ENCODE measurements at regions not wholly inside any gene's neighbourhood (a gene's known extent, or its start where the extent isn't known, plus 50 kb on each side); places are given as distances from the start of the nearest gene placed in this dataset.

- DNase-seq (ENCODE audit: low read depth): no peak
- no peak for TF ChIP-seq CTCF (IDR thresholded peaks at IDR 0.05; ENCODE audit: insufficient read depth, low read depth, low read length, missing control alignments)
Measured at GRCh38 chr12:90502070-90502469, 452.9 kb downstream of the CCER1 start.

DNA sequence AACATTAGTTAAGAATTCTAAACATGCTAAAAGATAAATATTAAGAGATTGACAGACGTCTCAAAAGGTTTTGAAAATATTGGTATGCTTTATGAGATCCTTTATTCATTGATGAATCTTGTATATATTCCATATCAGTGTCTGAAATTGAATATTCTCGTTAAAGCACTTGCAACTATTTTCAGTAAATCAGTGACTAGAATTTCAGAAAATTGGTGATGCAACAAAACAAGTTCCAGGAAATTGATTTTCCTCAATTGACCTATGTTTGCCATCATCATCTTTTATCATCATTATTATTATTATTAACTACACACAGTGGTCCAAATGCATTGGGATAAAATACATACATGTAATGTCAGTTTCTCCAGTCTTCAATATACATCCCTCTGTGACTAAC is 453.6 kb downstream of the CCER1 start:
- H3K4me3 ChIP-seq (ENCODE audit: low read length): no peak overlapping the region
- DNase-seq (ENCODE audit: low read depth): no peak
- TF ChIP-seq CTCF (IDR thresholded peaks at IDR 0.05; ENCODE audit: insufficient read depth, low read depth, low read length, missing control alignments): no peak

More at GRCh38 chr12:90502070-90502469, 452.9 kb downstream of the CCER1 start:
- H3K4me3 ChIP-seq (ENCODE audit: low read length): no peak overlapping the region

GRCh38 chr12:90499795-90500194 is 455.2 kb downstream of the CCER1 start:
- no peak for TF ChIP-seq CTCF (IDR thresholded peaks at IDR 0.05; ENCODE audit: insufficient read depth, low read depth, low read length, missing control alignments)
- no peak overlapping the region for H3K4me3 ChIP-seq (ENCODE audit: low read length)

GRCh38 chr12:90497923-90498545 is 456.9 kb downstream of the CCER1 start:
- H3K4me3 ChIP-seq (ENCODE audit: low read length): no peak overlapping the region
- no peak for TF ChIP-seq CTCF (IDR thresholded peaks at IDR 0.05; ENCODE audit: insufficient read depth, low read depth, low read length, missing control alignments)
- no peak for DNase-seq (ENCODE audit: low read depth)

More at GRCh38 chr12:90499795-90500194, 455.2 kb downstream of the CCER1 start:
- peak; percentile 70 for DNase-seq (ENCODE audit: low read depth)

- no peak for DNase-seq (ENCODE audit: low read depth)
- TF ChIP-seq CTCF (IDR thresholded peaks at IDR 0.05; ENCODE audit: insufficient read depth, low read depth, low read length, missing control alignments): no peak
- H3K4me3 ChIP-seq (ENCODE audit: low read length): no peak overlapping the region
Measured at GRCh38 chr12:90490355-90490754, 464.6 kb downstream of the CCER1 start.

GRCh38 chr12:90489141-90489540 is 465.8 kb downstream of the CCER1 start:
- DNase-seq (ENCODE audit: low read depth): no peak
- no peak for TF ChIP-seq CTCF (IDR thresholded peaks at IDR 0.05; ENCODE audit: insufficient read depth, low read depth, low read length, missing control alignments)

DNA sequence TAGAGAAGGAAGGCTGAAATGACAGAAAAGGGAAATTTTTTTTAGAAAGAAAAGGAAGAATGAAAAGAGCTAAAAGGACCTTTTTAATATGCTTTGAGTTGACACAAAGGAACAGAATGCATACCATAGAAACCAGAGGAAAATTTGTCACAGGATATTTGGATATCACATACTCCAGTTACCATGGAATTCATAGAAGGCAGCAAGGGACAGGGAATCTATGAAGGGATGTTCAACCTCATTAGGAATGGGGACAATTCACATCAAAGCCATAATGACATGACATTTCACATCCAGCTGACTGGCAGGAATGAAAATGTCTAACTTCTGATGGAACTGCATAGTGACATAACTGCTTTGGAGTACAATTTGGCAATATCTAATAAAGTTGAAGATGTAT is 469.4 kb downstream of the CCER1 start:
- TF ChIP-seq CTCF (IDR thresholded peaks at IDR 0.05; ENCODE audit: insufficient read depth, low read depth, low read length, missing control alignments): no peak
- no peak for DNase-seq (ENCODE audit: low read depth)
- no peak overlapping the region for H3K4me3 ChIP-seq (ENCODE audit: low read length)

More at GRCh38 chr12:90489141-90489540, 465.8 kb downstream of the CCER1 start:
- H3K4me3 ChIP-seq (ENCODE audit: low read length): no peak overlapping the region
